ENCODE measurements at regions not wholly inside any gene's neighbourhood (a gene's known extent, or its start where the extent isn't known, plus 50 kb on each side); places are given as distances from the start of the nearest gene placed in this dataset.

GRCh38 chr2:145710303-145710702 is 1190.4 kb upstream of the ZEB2 start:
- TF ChIP-seq, protein P1, sequence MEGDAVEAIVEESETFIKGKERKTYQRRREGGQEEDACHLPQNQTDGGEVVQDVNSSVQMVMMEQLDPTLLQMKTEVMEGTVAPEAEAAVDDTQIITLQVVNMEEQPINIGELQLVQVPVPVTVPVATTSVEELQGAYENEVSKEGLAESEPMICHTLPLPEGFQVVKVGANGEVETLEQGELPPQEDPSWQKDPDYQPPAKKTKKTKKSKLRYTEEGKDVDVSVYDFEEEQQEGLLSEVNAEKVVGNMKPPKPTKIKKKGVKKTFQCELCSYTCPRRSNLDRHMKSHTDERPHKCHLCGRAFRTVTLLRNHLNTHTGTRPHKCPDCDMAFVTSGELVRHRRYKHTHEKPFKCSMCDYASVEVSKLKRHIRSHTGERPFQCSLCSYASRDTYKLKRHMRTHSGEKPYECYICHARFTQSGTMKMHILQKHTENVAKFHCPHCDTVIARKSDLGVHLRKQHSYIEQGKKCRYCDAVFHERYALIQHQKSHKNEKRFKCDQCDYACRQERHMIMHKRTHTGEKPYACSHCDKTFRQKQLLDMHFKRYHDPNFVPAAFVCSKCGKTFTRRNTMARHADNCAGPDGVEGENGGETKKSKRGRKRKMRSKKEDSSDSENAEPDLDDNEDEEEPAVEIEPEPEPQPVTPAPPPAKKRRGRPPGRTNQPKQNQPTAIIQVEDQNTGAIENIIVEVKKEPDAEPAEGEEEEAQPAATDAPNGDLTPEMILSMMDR (IDR thresholded peaks at IDR 0.05) = no peak
- TF ChIP-seq POLR2A (IDR thresholded peaks at IDR 0.05) = no peak

All from Peyer's patch (tissue), 4 donors.